Tibial nerve (tissue), 4 donors: ENCODE measurements at regions not wholly inside any gene's neighbourhood (a gene's known extent, or its start where the extent isn't known, plus 50 kb on each side); places are given as distances from the start of the nearest gene placed in this dataset.

ENCODE experiments used
- DNase-seq, 2 donors: peaks; one replicate each; pipeline ENCODE4 v3.0.0-alpha.2; 2019; ENCODE audit warnings: low spot score in 2 of 2
- H3K27ac ChIP-seq, 4 donors: fragments of 200-600 bp; sonication (generic) in 3 of 4; one replicate each; pipeline ENCODE4 v1.5.1; 2017 to 2019; ENCODE audit warnings: mild to moderate bottlenecking in 1 of 4
- H3K27me3 ChIP-seq, 2 donors: fragments of 200-600 bp; sonication (generic) in 1 of 2; one replicate each; pipeline versions ENCODE4 v1.5.1 to v1.6.0; 2017 to 2019
- H3K36me3 ChIP-seq, 3 donors: fragments of 200-600 bp; sonication (generic); one replicate each; pipeline ENCODE4 v1.5.1; 2018 to 2019
- H3K4me1 ChIP-seq, 4 donors: fragments of 200-600 bp; sonication (generic) in 3 of 4; one replicate each; pipeline ENCODE4 v1.5.1; 2017 to 2019
- H3K4me3 ChIP-seq, 4 donors: fragments of 200-600 bp; sonication (generic) in 3 of 4; one replicate each; pipeline ENCODE4 v1.5.1; 2017 to 2019; ENCODE audit warnings: mild to moderate bottlenecking in 1 of 4, moderate library complexity in 1 of 4
- H3K9me3 ChIP-seq, 4 donors: fragments of 200-600 bp; sonication (generic) in 3 of 4; one replicate each; pipeline ENCODE4 v1.5.1; 2017 to 2019
- CTCF ChIP-seq, 5 experiments: fragments of 200-600 bp in 3 of 5; fragments of 450-650 bp in 2 of 5; sonication (generic) in 3 of 5; IDR thresholded peaks; one replicate each; pipeline ENCODE4 v1.5.1; 2016 to 2019; ENCODE audit warnings: antibody characterized with exemption in 5 of 5, mild to moderate bottlenecking in 3 of 5, moderate library complexity in 2 of 5
- EP300 ChIP-seq, 2 donors: sonication (generic); formaldehyde crosslinking; IDR thresholded peaks; one replicate each; pipeline ENCODE4 v1.6.1; 2017; ENCODE audit warnings: antibody characterized with exemption in 2 of 2, mild to moderate bottlenecking in 1 of 2
- POLR2A ChIP-seq, 2 donors: fragments of 450-650 bp; IDR thresholded peaks; one replicate each; pipeline ENCODE4 v1.6.1; 2017; ENCODE audit warnings: antibody characterized with exemption in 2 of 2, mild to moderate bottlenecking in 2 of 2, moderate library complexity in 2 of 2
- WGBS, 2 donors: methylation state at CpG; one replicate each; pipeline ENCODE4 v1.1.5; 2018; 5-methylcytosine and 5-hydroxymethylcytosine counted together

GRCh38 chr12:114194956-114195355 is 211.0 kb downstream of the TBX5 start:
- TF ChIP-seq CTCF (IDR thresholded peaks at IDR 0.05) (no peak), POLR2A (IDR thresholded peaks at IDR 0.05) (no peak), EP300 (IDR thresholded peaks at IDR 0.05) (no peak)
- H3K27me3 ChIP-seq, result no peaks in the 10 kb centered on the region

GRCh38 chr12:114194066-114194465 is 211.9 kb downstream of the TBX5 start:
- H3K4me3 ChIP-seq, result no peak overlapping the region
- H3K27me3 ChIP-seq, result no peaks in the 10 kb centered on the region
- H3K4me1 ChIP-seq, result no peaks in the 10 kb centered on the region
- H3K36me3 ChIP-seq, result no peaks in the 10 kb centered on the region
- TF ChIP-seq POLR2A (IDR thresholded peaks at IDR 0.05) (no peak), EP300 (IDR thresholded peaks at IDR 0.05) (no peak)
- no peak overlapping the region for H3K27ac ChIP-seq
- 47 to 61% methylated on average over 5 of the region's 5 CpGs for WGBS, 2 donors
- peaks cover 0 to 30% (median 1%) of the 10 kb centered on the region in 4 donors for H3K9me3 ChIP-seq
- DNase-seq, result no peak

More at GRCh38 chr12:114194956-114195355, 211.0 kb downstream of the TBX5 start:
- Histone ChIP-seq H3K9me3 (peaks cover 0 to 35% (median 0%) of the 10 kb centered on the region in 4 donors), H3K4me1 (no peaks in the 10 kb centered on the region), H3K36me3 (no peaks in the 10 kb centered on the region), H3K4me3 (no peak overlapping the region), H3K27ac (no peak overlapping the region)
- DNase-seq, result no peak
- WGBS, 2 donors, result 39 to 50% methylated on average over 3 of the region's 3 CpGs

- H3K36me3 ChIP-seq, result no peaks in the 10 kb centered on the region
- no peak overlapping the region for H3K27ac ChIP-seq
- TF ChIP-seq CTCF (IDR thresholded peaks at IDR 0.05) (no peak), EP300 (IDR thresholded peaks at IDR 0.05) (no peak), POLR2A (IDR thresholded peaks at IDR 0.05) (no peak)
- no peaks in the 10 kb centered on the region for H3K27me3 ChIP-seq
- no peak for DNase-seq
- no peak overlapping the region for H3K4me3 ChIP-seq
- H3K9me3 ChIP-seq, result peaks cover 0 to 24% (median 1%) of the 10 kb centered on the region in 4 donors
- no peaks in the 10 kb centered on the region for H3K4me1 ChIP-seq
- WGBS, 2 donors, result 64 to 66% methylated on average over 3 of the region's 3 CpGs
Measured at GRCh38 chr12:114193474-114193873, 212.5 kb downstream of the TBX5 start.

- Histone ChIP-seq H3K9me3 (peaks cover 0 to 14% (median 1%) of the 10 kb centered on the region in 4 donors), H3K27me3 (no peaks in the 10 kb centered on the region), H3K4me1 (no peaks in the 10 kb centered on the region), H3K4me3 (no peak overlapping the region), H3K27ac (no peak overlapping the region), H3K36me3 (no peaks in the 10 kb centered on the region)
- DNase-seq, result no peak
- TF ChIP-seq POLR2A (IDR thresholded peaks at IDR 0.05), result no peak
- TF ChIP-seq CTCF (IDR thresholded peaks at IDR 0.05), result no peak
- no peak for TF ChIP-seq EP300 (IDR thresholded peaks at IDR 0.05)
- WGBS, 2 donors, result 75 to 80% methylated on average over 5 of the region's 5 CpGs
Measured at GRCh38 chr12:114192549-114192948, 213.4 kb downstream of the TBX5 start.

GRCh38 chr12:114192013-114192412 is 213.9 kb downstream of the TBX5 start:
- Histone ChIP-seq H3K27me3 (no peaks in the 10 kb centered on the region), H3K9me3 (peaks cover 0 to 9% (median 1%) of the 10 kb centered on the region in 4 donors), H3K27ac (no peak overlapping the region), H3K4me1 (no peaks in the 10 kb centered on the region), H3K36me3 (no peaks in the 10 kb centered on the region), H3K4me3 (no peak overlapping the region)
- no peak for TF ChIP-seq POLR2A (IDR thresholded peaks at IDR 0.05)
- TF ChIP-seq CTCF (IDR thresholded peaks at IDR 0.05), result no peak
- TF ChIP-seq EP300 (IDR thresholded peaks at IDR 0.05), result no peak
- 78 to 79% methylated on average over 4 of the region's 4 CpGs for WGBS, 2 donors
- DNase-seq, result no peak

GRCh38 chr12:114191581-114191980 is 214.4 kb downstream of the TBX5 start:
- Histone ChIP-seq H3K36me3 (no peaks in the 10 kb centered on the region), H3K27ac (no peak overlapping the region), H3K4me1 (no peaks in the 10 kb centered on the region), H3K4me3 (no peak overlapping the region), H3K27me3 (no peaks in the 10 kb centered on the region), H3K9me3 (peaks cover 0 to 5% (median 1%) of the 10 kb centered on the region in 4 donors)
- no peak for TF ChIP-seq POLR2A (IDR thresholded peaks at IDR 0.05)
- TF ChIP-seq EP300 (IDR thresholded peaks at IDR 0.05), result no peak
- TF ChIP-seq CTCF (IDR thresholded peaks at IDR 0.05), result no peak
- 31 to 38% methylated on average over 6 of the region's 6 CpGs for WGBS, 2 donors
- no peak for DNase-seq
